Endothelial cell of umbilical vein (primary cell): ENCODE measurements at regions not wholly inside any gene's neighbourhood (a gene's known extent, or its start where the extent isn't known, plus 50 kb on each side); places are given as distances from the start of the nearest gene placed in this dataset.

Experiments used
- BruUV-seq: library from RNA; stranded (reverse); fragments of 400-500 nt; replicated peaks from 2 replicates; lab custom pipeline; 2021; lab: Mats Ljungman, UMichigan
- CTCF ChIA-PET: fragments of 300-600, 350-600 bp; sonication (Branson Sonifier 250); formaldehyde crosslinking; loops from one replicate; lab custom pipeline; 2021; ENCODE audit warnings: antibody characterized with exemption, inconsistent platforms; lab: Charles Lee
- POLR2A ChIA-PET: fragments of 300-600, 350-600 bp; sonication (Branson Sonifier 250); formaldehyde crosslinking; loops from one replicate; lab custom pipeline; 2021; ENCODE audit warnings: antibody characterized with exemption, inconsistent platforms; lab: Charles Lee
- DNase-seq: peaks from one replicate; pipeline ENCODE4 v3.0.0-alpha.2; 2011; ENCODE audit warnings: low read depth, low spot score
- FAIRE-seq: peaks from 2 replicates; lab custom pipeline; 2011; peaks lifted over from hg19 to GRCh38; lab: Jason Lieb, UNC
- H2AFZ ChIP-seq: 2 replicates; pipeline ENCODE4 v1.6.0; 2012; ENCODE audit warnings: low read depth, low read length, control low read depth, inconsistent platforms
- H3K27ac ChIP-seq: 2 replicates; pipeline ENCODE4 v1.5.1; 2011; ENCODE audit warnings: low read depth, mild to moderate bottlenecking, control low read depth, low read length, moderate library complexity; ENCODE audit not compliant: insufficient read depth
- H3K27me3 ChIP-seq, 2 experiments: 2 replicates each; pipeline versions ENCODE4 v1.6.0 to v1.6.1; 2011; ENCODE audit warnings: low read length in 2 of 2, mixed read lengths in 1 of 2; ENCODE audit not compliant: control insufficient read depth in 2 of 2, insufficient read depth in 2 of 2
- H3K36me3 ChIP-seq, 2 experiments: 2 replicates in 1 of 2; 3 replicates in 1 of 2; pipeline ENCODE4 v1.5.1; 2011; ENCODE audit warnings: low read length in 2 of 2, mild to moderate bottlenecking in 1 of 2, moderate library complexity in 1 of 2; ENCODE audit not compliant: control insufficient read depth in 2 of 2, insufficient read depth in 2 of 2; ENCODE audit errors: extremely low read depth in 1 of 2
- H3K4me1 ChIP-seq: 3 replicates; pipeline ENCODE4 v1.5.1; 2011; ENCODE audit warnings: mild to moderate bottlenecking, low read length; ENCODE audit not compliant: control insufficient read depth, insufficient read depth; ENCODE audit errors: extremely low read depth
- H3K4me2 ChIP-seq: 2 replicates; pipeline ENCODE4 v1.6.1; 2011; ENCODE audit warnings: low read length, control low read depth, mixed read lengths; ENCODE audit not compliant: insufficient read depth
- H3K4me3 ChIP-seq, 3 experiments: fragments of 200-600 bp in 1 of 3; sonication (generic), shearing (Covaris generic) in 1 of 3; replicated peaks in 1 of 3; 2 replicates each; pipeline ENCODE4 v1.5.1; 2011 to 2016; ENCODE audit warnings: control low read depth in 3 of 3, low read length in 3 of 3, mild to moderate bottlenecking in 2 of 3, inconsistent platforms in 1 of 3, low read depth in 1 of 3, moderate library complexity in 1 of 3; ENCODE audit not compliant: insufficient read depth in 1 of 3
- H3K79me2 ChIP-seq: 2 replicates; pipeline ENCODE4 v1.6.0; 2012; ENCODE audit warnings: low read length, inconsistent platforms; ENCODE audit not compliant: control insufficient read depth, insufficient read depth
- H3K9ac ChIP-seq: replicated peaks from 2 replicates; pipeline ENCODE3; 2011; ENCODE audit warnings: low read length, control low read depth; ENCODE audit not compliant: insufficient read depth; ENCODE audit errors: extremely low read depth
- H3K9me1 ChIP-seq: replicated peaks from 3 replicates; pipeline ENCODE4 v1.6.0; 2011; ENCODE audit warnings: mild to moderate bottlenecking, low read length; ENCODE audit not compliant: control insufficient read depth, insufficient read depth; ENCODE audit errors: extremely low read depth
- H3K9me3 ChIP-seq: replicated peaks from 2 replicates; pipeline ENCODE4 v1.5.1; 2012; ENCODE audit warnings: low read length, inconsistent platforms; ENCODE audit not compliant: control insufficient read depth, insufficient read depth
- H4K20me1 ChIP-seq: replicated peaks from 2 replicates; pipeline ENCODE3; 2011; ENCODE audit warnings: mild to moderate bottlenecking, low read length; ENCODE audit not compliant: control insufficient read depth, insufficient read depth; ENCODE audit errors: extremely low read depth
- EZH2 ChIP-seq: IDR thresholded peaks from 2 replicates; pipeline ENCODE4 v1.6.1; 2012; ENCODE audit warnings: borderline replicate concordance, low read depth, mild to moderate bottlenecking, moderate library complexity, low read length, inconsistent platforms; ENCODE audit not compliant: severe bottlenecking
- FOS ChIP-seq: IDR thresholded peaks from 2 replicates; pipeline ENCODE4 v1.6.1; 2011; ENCODE audit warnings: mild to moderate bottlenecking, low read length, moderate library complexity, borderline replicate concordance; ENCODE audit not compliant: insufficient read depth
- GATA2 ChIP-seq: IDR thresholded peaks from 2 replicates; pipeline ENCODE4 v1.7.0; 2011; ENCODE audit warnings: low read depth, mild to moderate bottlenecking, moderate library complexity, mixed read lengths, low read length; ENCODE audit not compliant: insufficient read length, insufficient read depth
- JUN ChIP-seq: IDR thresholded peaks from 2 replicates; pipeline ENCODE4 v1.6.1; 2011; ENCODE audit warnings: borderline replicate concordance, low read depth; ENCODE audit not compliant: insufficient read length, insufficient read depth
- MYC ChIP-seq: IDR thresholded peaks from one replicate; pipeline ENCODE4 v1.6.1; 2011; ENCODE audit warnings: mild to moderate bottlenecking, low read depth, low read length
- POLR2A ChIP-seq: IDR thresholded peaks from 2 replicates; pipeline ENCODE4 v1.6.1; 2012; ENCODE audit warnings: low read depth, mild to moderate bottlenecking, control low read depth, low read length
- POLR2AphosphoS5 ChIP-seq: IDR thresholded peaks from 2 replicates; pipeline ENCODE4 v1.6.1; 2012; ENCODE audit warnings: low read depth, mild to moderate bottlenecking, control low read depth, low read length, moderate library complexity; ENCODE audit not compliant: insufficient read depth
- dilution Hi-C: fragments of 300-500 bp; cut with MboI; formaldehyde crosslinking; loops from one replicate; pipeline ENCODE4 v1.15.0; 2019; ENCODE audit warnings: low sequenced_read_pairs; ENCODE audit not compliant: extremely low pct_ligation_motif_present
- intact Hi-C: fragments of 100-400 bp; cut with micrococcal nuclease; formaldehyde crosslinking; loops from one replicate; pipeline ENCODE4 v1.10.0; 2022
- TF ChIP-seq, protein P1 (sequence below), 2 donors: IDR thresholded peaks; 1 replicate in 1 of 2; 2 replicates in 1 of 2; pipeline ENCODE4 v1.5.1; 2011; ENCODE audit warnings: low read length in 2 of 2, mild to moderate bottlenecking in 2 of 2, moderate library complexity in 2 of 2, control low read depth in 1 of 2, inconsistent platforms in 1 of 2, low read depth in 1 of 2; ENCODE audit not compliant: insufficient read depth in 1 of 2; ENCODE audit errors: extremely low read depth in 1 of 2
- TF ChIP-seq, protein P2 (sequence below): IDR thresholded peaks from 2 replicates; pipeline ENCODE4 v1.6.1; 2011; ENCODE audit not compliant: insufficient read depth, insufficient read length

DNA sequence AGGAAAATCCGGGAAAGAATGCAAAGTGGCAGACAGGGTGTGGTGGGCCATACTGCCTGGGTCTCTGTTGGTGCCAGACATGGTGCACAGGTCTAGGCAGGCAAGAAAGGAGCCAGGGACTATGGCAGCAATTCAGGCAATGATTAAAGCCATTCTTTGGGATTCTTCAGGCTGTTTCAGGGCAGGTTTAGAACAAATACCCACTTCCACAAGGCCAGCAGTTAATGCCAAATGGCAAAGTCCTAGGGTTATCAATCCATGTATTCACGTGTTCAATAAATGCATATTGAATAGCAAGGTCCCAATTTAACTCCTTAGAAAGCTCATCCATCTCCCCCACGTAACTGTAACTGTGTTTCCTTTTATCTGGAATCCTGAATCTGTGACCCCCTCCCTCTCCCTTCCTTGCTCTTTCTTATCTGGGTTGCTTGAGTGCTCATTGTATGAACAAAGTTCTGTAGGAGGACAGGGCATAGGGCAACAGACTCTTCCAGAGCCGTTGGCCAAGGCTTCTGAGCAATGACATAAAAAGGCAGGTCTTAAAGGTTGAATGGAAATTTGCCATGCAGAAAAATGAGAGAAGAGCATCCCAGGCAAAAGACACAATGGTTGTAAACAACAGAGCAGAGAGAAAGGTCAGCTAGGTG, 146.8 kb upstream of the KLHL29 start:
- H3K27me3 ChIP-seq, result no peaks in the 10 kb centered on the region
- no peaks in the 10 kb centered on the region for H3K36me3 ChIP-seq
- no peak for FAIRE-seq
- H3K4me2 ChIP-seq, result no peak overlapping the region
- TF ChIP-seq FOS (no peak), POLR2AphosphoS5 (no peak), MYC (no peak), JUN (no peak), POLR2A (no peak), GATA2 (no peak), EZH2 (no peak)
- TF ChIP-seq, protein P1, sequence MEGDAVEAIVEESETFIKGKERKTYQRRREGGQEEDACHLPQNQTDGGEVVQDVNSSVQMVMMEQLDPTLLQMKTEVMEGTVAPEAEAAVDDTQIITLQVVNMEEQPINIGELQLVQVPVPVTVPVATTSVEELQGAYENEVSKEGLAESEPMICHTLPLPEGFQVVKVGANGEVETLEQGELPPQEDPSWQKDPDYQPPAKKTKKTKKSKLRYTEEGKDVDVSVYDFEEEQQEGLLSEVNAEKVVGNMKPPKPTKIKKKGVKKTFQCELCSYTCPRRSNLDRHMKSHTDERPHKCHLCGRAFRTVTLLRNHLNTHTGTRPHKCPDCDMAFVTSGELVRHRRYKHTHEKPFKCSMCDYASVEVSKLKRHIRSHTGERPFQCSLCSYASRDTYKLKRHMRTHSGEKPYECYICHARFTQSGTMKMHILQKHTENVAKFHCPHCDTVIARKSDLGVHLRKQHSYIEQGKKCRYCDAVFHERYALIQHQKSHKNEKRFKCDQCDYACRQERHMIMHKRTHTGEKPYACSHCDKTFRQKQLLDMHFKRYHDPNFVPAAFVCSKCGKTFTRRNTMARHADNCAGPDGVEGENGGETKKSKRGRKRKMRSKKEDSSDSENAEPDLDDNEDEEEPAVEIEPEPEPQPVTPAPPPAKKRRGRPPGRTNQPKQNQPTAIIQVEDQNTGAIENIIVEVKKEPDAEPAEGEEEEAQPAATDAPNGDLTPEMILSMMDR (IDR thresholded peaks at IDR 0.05; ENCODE audit: extremely low read depth in 1 of 2, insufficient read depth in 1 of 2, low read depth in 1 of 2, low read length in 2 of 2), result no peak
- TF ChIP-seq, protein P2, sequence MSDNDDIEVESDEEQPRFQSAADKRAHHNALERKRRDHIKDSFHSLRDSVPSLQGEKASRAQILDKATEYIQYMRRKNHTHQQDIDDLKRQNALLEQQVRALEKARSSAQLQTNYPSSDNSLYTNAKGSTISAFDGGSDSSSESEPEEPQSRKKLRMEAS, result no peak
- no TSS peak for BruUV-seq
- no peak overlapping the region for H3K4me3 ChIP-seq
- no peak overlapping the region for H3K9ac ChIP-seq
- POLR2A ChIA-PET, result no interaction called here
- H4K20me1 ChIP-seq, result no peaks in the 10 kb centered on the region
- no peaks in the 10 kb centered on the region for H3K9me3 ChIP-seq
- intact Hi-C loops, result no loop called here
- no peak overlapping the region for H2AFZ ChIP-seq
- CTCF ChIA-PET, result no interaction called here
- dilution Hi-C loops, result no loop called here
- H3K9me1 ChIP-seq, result no peaks in the 10 kb centered on the region
- DNase-seq, result no peak
- H3K27ac ChIP-seq, result no peak overlapping the region
- H3K79me2 ChIP-seq, result no peaks in the 10 kb centered on the region
- no peaks in the 10 kb centered on the region for H3K4me1 ChIP-seq
